ENCODE measurements at regions not wholly inside any gene's neighbourhood (a gene's known extent, or its start where the extent isn't known, plus 50 kb on each side); places are given as distances from the start of the nearest gene placed in this dataset.

DNA sequence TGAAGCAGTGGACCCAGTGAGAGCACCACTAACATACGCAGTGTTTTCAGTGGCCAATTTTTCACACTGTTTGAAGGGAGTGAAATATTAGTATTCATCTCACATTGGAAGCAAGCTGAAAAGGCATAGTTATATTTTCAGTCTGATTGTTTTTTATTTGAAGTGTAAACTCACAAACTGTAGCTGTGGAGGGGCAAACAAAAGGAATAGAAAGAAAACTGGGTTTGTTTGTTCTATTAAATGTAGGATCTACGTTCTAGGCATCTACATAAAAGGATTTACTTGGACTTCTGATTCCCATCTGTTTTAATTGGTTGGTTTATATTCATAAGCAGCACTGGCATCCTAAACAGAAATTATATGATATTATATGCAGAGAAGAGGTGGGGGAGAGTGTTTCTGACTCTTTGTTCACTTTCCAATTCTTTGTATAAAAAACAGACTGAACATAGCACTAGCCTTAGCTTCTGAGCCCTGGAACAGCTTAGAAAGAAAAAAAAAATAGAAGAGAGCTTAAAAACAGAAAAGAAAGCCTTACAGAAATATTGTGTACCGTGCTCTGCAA lies 447.8 kb upstream of the KCND2 start:
- no peak for DNase-seq
- H3K9ac ChIP-seq (ENCODE audit: low read length), result no peak overlapping the region
- TF ChIP-seq EZH2 (IDR thresholded peaks at IDR 0.05; ENCODE audit: borderline replicate concordance, insufficient read depth, low read depth, low read length, poor library complexity, severe bottlenecking), result no peak
- TF ChIP-seq, protein P1, sequence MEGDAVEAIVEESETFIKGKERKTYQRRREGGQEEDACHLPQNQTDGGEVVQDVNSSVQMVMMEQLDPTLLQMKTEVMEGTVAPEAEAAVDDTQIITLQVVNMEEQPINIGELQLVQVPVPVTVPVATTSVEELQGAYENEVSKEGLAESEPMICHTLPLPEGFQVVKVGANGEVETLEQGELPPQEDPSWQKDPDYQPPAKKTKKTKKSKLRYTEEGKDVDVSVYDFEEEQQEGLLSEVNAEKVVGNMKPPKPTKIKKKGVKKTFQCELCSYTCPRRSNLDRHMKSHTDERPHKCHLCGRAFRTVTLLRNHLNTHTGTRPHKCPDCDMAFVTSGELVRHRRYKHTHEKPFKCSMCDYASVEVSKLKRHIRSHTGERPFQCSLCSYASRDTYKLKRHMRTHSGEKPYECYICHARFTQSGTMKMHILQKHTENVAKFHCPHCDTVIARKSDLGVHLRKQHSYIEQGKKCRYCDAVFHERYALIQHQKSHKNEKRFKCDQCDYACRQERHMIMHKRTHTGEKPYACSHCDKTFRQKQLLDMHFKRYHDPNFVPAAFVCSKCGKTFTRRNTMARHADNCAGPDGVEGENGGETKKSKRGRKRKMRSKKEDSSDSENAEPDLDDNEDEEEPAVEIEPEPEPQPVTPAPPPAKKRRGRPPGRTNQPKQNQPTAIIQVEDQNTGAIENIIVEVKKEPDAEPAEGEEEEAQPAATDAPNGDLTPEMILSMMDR (IDR thresholded peaks at IDR 0.05), result no peak
- H3K27ac Mint-ChIP-seq, result no peak overlapping the region
- WGBS (ENCODE audit: insufficient coverage), result 20% methylated on average over 1 of the region's 3 CpGs
- no peaks in the 10 kb centered on the region for H3K79me2 ChIP-seq (ENCODE audit: control insufficient read depth, insufficient read depth, low read length)
- no peaks in the 10 kb centered on the region for H4K20me1 ChIP-seq (ENCODE audit: control insufficient read depth, insufficient read depth, low read length, poor library complexity, severe bottlenecking)
- no peaks in the 10 kb centered on the region for H3K36me3 ChIP-seq (replicated peaks in 1 of 2; ENCODE audit: control extremely low read depth in 1 of 2, control insufficient read depth in 1 of 2, extremely low read depth in 1 of 2, insufficient read depth in 2 of 2, low read length in 1 of 2)
- no peak for ATAC-seq (ENCODE audit: low read depth)
- no peak overlapping the region for H3K4me2 ChIP-seq (replicated peaks; ENCODE audit: low read depth, low read length, poor library complexity, severe bottlenecking)
- H3K9me3 Mint-ChIP-seq (ENCODE audit: insufficient read depth), result peaks cover 6% of the 10 kb centered on the region
- peaks cover 0 to 3% (median 0%) of the 10 kb centered on the region in 3 donors for H3K9me3 ChIP-seq (ENCODE audit: control extremely low read depth in 1 of 3, control insufficient read depth in 2 of 3, insufficient read depth in 1 of 3, low read length in 2 of 3)
- no peak overlapping the region for H2AFZ ChIP-seq (ENCODE audit: insufficient read depth, low read depth, low read length, poor library complexity, severe bottlenecking)
- intact Hi-C loops (cut with micrococcal nuclease), result no loop called here
- no peaks in the 10 kb centered on the region for H3K27me3 ChIP-seq (replicated peaks in 1 of 4; ENCODE audit: control extremely low read depth in 1 of 4, control insufficient read depth in 3 of 4, insufficient read depth in 4 of 4, low read length in 3 of 4)
- CTCF ChIA-PET, result no interaction called here
- no peaks in the 10 kb centered on the region for H3K4me1 Mint-ChIP-seq
- H3K27me3 Mint-ChIP-seq, result no peaks in the 10 kb centered on the region
- no peak overlapping the region for H3K27ac ChIP-seq (ENCODE audit: low read length in 2 of 2)
- no peaks in the 10 kb centered on the region for H3K4me1 ChIP-seq (ENCODE audit: control insufficient read depth in 2 of 2, insufficient read depth in 2 of 2, low read length in 2 of 2)
- POLR2A ChIA-PET, result no interaction called here
- no peak overlapping the region for H3K4me3 ChIP-seq (ENCODE audit: control extremely low read depth in 1 of 5, extremely low read depth in 1 of 5, insufficient read depth in 1 of 5, low read depth in 2 of 5, low read length in 4 of 5)
- H3K4me3 Mint-ChIP-seq, result no peak overlapping the region

DNA sequence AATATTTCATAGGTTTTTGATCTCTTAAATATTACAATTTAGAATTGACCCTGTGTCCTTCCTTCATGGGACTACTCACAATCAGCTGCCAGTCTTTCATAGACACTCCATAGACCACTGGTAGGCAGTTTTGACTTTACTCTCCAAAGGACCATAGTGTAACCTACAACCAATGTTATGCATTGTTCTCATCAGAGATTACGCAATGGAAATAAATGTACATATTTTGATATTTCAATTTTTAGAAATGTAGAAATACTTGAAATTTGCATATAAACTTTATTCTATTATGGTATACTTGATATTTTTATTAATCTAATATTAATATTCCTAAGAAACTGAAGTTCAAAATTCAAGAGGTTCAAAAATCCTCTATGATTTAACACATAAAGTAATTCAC lies 446.4 kb upstream of the KCND2 start:
- TF ChIP-seq EZH2 (IDR thresholded peaks at IDR 0.05; ENCODE audit: borderline replicate concordance, insufficient read depth, low read depth, low read length, poor library complexity, severe bottlenecking), result no peak
- TF ChIP-seq, protein P1 (IDR thresholded peaks at IDR 0.05), result no peak
- H3K27ac Mint-ChIP-seq, result no peak overlapping the region
- POLR2A ChIA-PET, result no interaction called here

More for the DNA sequence above, 446.4 kb upstream of the KCND2 start:
- ATAC-seq (ENCODE audit: low read depth) (no peak), DNase-seq (no peak)
- Histone ChIP-seq H3K27me3 (replicated peaks in 1 of 4; ENCODE audit: control extremely low read depth in 1 of 4, control insufficient read depth in 3 of 4, insufficient read depth in 4 of 4, low read length in 3 of 4) (no peaks in the 10 kb centered on the region), H3K36me3 (replicated peaks in 1 of 2; ENCODE audit: control extremely low read depth in 1 of 2, control insufficient read depth in 1 of 2, extremely low read depth in 1 of 2, insufficient read depth in 2 of 2, low read length in 1 of 2) (no peaks in the 10 kb centered on the region), H3K9ac (ENCODE audit: low read length) (no peak overlapping the region), H3K4me1 (ENCODE audit: control insufficient read depth in 2 of 2, insufficient read depth in 2 of 2, low read length in 2 of 2) (no peaks in the 10 kb centered on the region), H3K9me3 (ENCODE audit: control extremely low read depth in 1 of 3, control insufficient read depth in 2 of 3, insufficient read depth in 1 of 3, low read length in 2 of 3) (peaks cover 0 to 3% (median 0%) of the 10 kb centered on the region in 3 donors), H3K79me2 (ENCODE audit: control insufficient read depth, insufficient read depth, low read length) (no peaks in the 10 kb centered on the region), H2AFZ (ENCODE audit: insufficient read depth, low read depth, low read length, poor library complexity, severe bottlenecking) (no peak overlapping the region), H3K27ac (ENCODE audit: low read length in 2 of 2) (no peak overlapping the region), H4K20me1 (ENCODE audit: control insufficient read depth, insufficient read depth, low read length, poor library complexity, severe bottlenecking) (no peaks in the 10 kb centered on the region), H3K4me3 (ENCODE audit: control extremely low read depth in 1 of 5, extremely low read depth in 1 of 5, insufficient read depth in 1 of 5, low read depth in 2 of 5, low read length in 4 of 5) (no peak overlapping the region), H3K4me2 (replicated peaks; ENCODE audit: low read depth, low read length, poor library complexity, severe bottlenecking) (no peak overlapping the region)
- Mint-ChIP-seq H3K4me1 (no peaks in the 10 kb centered on the region), H3K4me3 (no peak overlapping the region), H3K9me3 (ENCODE audit: insufficient read depth) (peaks cover 6% of the 10 kb centered on the region), H3K27me3 (no peaks in the 10 kb centered on the region)
- intact Hi-C loops (cut with micrococcal nuclease), result no loop called here
- WGBS (ENCODE audit: insufficient coverage), result no CpG with 5 or more reads among the region's 1 CpG
- CTCF ChIA-PET, result no interaction called here
